Fibroblast of villous mesenchyme (primary cell): ENCODE measurements at regions not wholly inside any gene's neighbourhood (a gene's known extent, or its start where the extent isn't known, plus 50 kb on each side); places are given as distances from the start of the nearest gene placed in this dataset.

Source experiments
- DNase-seq: peaks from one replicate; pipeline ENCODE4 v3.0.0-alpha.2; 2010; ENCODE audit warnings: low read depth
- H3K4me3 ChIP-seq: 2 replicates; pipeline ENCODE4 v1.5.1; 2011; ENCODE audit warnings: low read depth, mild to moderate bottlenecking, low read length
- TF ChIP-seq, protein P1 (sequence below): IDR thresholded peaks from 2 replicates; pipeline ENCODE4 v1.5.1; 2012; ENCODE audit warnings: low read depth, mild to moderate bottlenecking, low read length; ENCODE audit not compliant: insufficient read depth

DNA sequence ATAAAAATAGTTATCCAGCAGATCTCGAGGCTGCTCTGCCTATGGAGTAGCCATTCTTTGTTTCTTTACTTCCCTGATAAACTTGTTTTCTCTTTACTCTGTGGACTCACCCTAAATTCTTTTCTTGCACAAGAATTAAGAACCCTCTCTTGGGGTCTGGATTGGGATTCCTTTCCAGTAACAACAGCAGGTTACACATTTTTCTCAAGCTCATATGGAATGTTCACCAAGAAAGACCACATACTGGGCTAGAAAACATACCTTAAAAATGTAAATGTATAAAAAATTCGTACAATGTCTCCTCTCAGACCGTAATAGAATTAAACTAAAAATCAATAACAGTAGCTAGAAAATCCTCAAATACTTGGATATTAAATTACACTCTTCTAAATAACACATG is 299.2 kb downstream of the CNTN3 start:
- no peak for DNase-seq
- no peak overlapping the region for H3K4me3 ChIP-seq
- TF ChIP-seq, protein P1, sequence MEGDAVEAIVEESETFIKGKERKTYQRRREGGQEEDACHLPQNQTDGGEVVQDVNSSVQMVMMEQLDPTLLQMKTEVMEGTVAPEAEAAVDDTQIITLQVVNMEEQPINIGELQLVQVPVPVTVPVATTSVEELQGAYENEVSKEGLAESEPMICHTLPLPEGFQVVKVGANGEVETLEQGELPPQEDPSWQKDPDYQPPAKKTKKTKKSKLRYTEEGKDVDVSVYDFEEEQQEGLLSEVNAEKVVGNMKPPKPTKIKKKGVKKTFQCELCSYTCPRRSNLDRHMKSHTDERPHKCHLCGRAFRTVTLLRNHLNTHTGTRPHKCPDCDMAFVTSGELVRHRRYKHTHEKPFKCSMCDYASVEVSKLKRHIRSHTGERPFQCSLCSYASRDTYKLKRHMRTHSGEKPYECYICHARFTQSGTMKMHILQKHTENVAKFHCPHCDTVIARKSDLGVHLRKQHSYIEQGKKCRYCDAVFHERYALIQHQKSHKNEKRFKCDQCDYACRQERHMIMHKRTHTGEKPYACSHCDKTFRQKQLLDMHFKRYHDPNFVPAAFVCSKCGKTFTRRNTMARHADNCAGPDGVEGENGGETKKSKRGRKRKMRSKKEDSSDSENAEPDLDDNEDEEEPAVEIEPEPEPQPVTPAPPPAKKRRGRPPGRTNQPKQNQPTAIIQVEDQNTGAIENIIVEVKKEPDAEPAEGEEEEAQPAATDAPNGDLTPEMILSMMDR, result no peak

DNA sequence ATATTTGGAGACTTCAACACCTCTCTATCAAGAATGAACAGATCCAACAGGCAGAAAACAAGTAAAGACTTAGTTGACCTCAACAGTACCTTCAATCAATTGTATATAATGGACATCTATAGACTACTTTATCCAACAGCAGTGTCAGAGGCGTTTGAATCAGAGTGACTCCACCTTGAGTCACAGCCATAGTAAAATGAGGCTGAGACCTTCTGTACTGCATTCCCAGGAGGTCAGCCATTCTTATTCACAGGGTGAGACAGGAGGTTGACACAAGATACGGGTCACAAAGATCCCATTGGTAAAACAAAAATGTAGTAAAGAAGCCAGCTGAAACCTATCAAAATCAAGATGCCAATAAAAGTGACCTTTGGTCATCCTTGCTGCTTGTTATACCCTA is 299.8 kb downstream of the CNTN3 start:
- DNase-seq, result no peak
- TF ChIP-seq, protein P1, result no peak
- no peak overlapping the region for H3K4me3 ChIP-seq

DNA sequence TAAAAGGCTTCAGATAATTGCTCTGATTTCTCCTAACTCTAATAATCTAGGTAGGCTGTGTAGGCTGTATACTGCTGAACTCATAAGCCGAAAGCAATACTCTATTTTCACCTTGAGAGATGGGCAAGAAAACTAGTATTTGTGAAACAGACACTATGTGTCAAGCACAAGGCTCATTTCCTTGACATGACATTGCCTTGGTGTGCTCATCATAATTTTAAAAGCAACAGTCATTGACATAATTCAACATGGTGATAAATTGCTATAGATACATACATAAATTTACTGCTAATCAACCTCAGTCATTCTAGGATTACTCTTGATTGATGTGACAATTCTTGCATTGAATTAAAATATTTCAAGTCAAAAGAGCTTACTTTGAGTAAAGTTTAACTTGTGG is 304.7 kb downstream of the CNTN3 start:
- H3K4me3 ChIP-seq, result no peak overlapping the region
- DNase-seq, result no peak
- TF ChIP-seq, protein P1, result no peak

DNA sequence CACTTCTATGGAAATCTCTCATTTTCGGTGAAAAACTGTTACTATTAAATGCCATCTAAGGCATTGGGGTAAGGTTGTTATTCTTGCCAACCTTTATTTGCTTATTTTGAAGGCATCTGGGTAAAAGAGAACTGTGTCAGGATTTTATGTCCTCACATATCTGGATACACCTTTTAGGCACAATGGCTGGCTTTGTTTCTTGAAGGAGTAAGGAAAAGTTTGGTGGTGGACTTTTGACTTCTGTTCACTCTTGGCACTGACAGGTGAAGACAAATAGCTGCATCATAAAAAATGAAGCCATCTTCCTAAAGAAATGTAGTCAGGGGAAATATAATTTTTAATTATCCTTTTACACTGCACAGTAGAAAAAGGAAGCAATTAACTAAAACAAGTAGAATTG is 310.0 kb downstream of the CNTN3 start:
- DNase-seq, result no peak
- TF ChIP-seq, protein P1, result no peak
- no peak overlapping the region for H3K4me3 ChIP-seq

DNA sequence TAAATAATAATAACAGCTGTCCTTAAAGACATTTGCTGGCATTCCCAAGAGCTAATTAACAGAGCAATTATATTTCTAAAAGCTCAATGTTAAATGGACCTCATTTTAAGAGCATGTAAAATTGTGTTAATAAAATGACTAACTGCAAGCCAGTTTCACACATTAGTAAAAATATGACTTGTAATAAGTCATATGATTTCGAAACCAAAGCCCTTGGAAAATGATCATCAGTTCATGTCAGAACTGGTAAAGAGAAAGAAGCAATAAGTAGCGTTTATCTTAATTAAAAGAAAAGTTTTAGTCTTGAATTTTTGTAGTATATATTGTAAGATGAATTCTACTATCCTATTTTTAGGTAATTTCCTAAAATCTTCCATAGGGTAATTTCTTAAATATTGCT is 310.7 kb downstream of the CNTN3 start:
- TF ChIP-seq, protein P1, result no peak
- no peak overlapping the region for H3K4me3 ChIP-seq
- no peak for DNase-seq

DNA sequence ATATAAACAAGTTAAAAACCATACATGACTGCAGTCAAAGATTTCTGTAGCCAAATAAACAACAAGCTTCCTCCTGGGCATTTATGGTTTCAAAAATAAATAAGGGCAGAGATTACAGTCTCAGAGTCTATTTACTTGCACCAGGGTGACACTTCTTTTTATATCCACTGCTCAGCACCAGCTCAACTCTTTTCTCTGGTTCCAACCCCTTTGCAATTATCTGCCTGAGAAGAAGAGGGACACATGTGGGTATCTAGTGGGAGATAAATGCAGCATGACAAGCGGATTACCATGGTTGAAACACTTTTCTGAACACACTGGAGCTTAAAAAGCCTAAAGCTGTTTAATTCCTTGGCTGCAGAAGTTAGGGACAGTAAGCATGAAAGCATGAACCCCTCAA is 311.5 kb downstream of the CNTN3 start:
- no peak overlapping the region for H3K4me3 ChIP-seq
- DNase-seq, result no peak
- TF ChIP-seq, protein P1, result no peak

DNA sequence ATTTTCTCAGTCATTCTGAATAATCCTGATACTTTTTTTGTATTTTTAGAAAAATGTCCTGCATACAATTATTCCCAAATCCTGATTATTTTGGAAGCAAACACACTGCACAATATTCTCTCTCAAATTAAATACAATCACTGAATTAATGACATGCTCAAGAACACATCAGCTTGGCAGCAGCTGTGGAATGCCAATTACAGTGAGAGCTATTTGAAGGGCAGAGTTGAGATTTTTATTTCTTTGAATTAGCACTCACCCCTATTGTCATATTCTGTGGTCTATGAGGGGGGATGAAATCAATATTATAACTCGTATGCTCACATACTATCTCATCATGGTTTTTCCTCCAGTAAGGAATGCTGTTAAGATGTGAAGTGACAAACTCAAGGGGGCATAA is 312.2 kb downstream of the CNTN3 start:
- DNase-seq, result no peak
- no peak overlapping the region for H3K4me3 ChIP-seq
- TF ChIP-seq, protein P1, result no peak
